ENCODE measurements at regions not wholly inside any gene's neighbourhood (a gene's known extent, or its start where the extent isn't known, plus 50 kb on each side); places are given as distances from the start of the nearest gene placed in this dataset.

- TF ChIP-seq CTCF (IDR thresholded peaks at IDR 0.05) (no peak), POLR2A (IDR thresholded peaks at IDR 0.05) (no peak)
Measured at GRCh38 chr2:11889101-11889850, 142.8 kb downstream of the LPIN1 start.
